Parathyroid adenoma (tissue), 2 donors: ENCODE measurements at regions not wholly inside any gene's neighbourhood (a gene's known extent, or its start where the extent isn't known, plus 50 kb on each side); places are given as distances from the start of the nearest gene placed in this dataset.

ENCODE experiments used
- H2AFZ ChIP-seq: fragments of 300-600 bp; sonication (generic); one replicate; pipeline ENCODE4 v1.7.0; 2017; ENCODE audit warnings: antibody characterized with exemption, mild to moderate bottlenecking
- H3K27ac ChIP-seq: fragments of 300-600 bp; sonication (generic); one replicate; pipeline ENCODE4 v1.7.0; 2017
- H3K27me3 ChIP-seq: fragments of 300-600 bp; sonication (generic); one replicate; pipeline ENCODE4 v1.7.0; 2017; ENCODE audit warnings: low read length; ENCODE audit not compliant: control insufficient read depth, insufficient read depth
- H3K36me3 ChIP-seq: fragments of 300-600 bp; sonication (generic); one replicate; pipeline ENCODE4 v1.7.0; 2017; ENCODE audit warnings: low read length; ENCODE audit not compliant: control insufficient read depth, insufficient read depth
- H3K4me1 ChIP-seq: fragments of 300-600 bp; sonication (generic); one replicate; pipeline ENCODE4 v1.7.0; 2017; ENCODE audit warnings: control low read depth
- H3K4me2 ChIP-seq: fragments of 300-600 bp; sonication (generic); one replicate; pipeline ENCODE4 v1.7.0; 2017; ENCODE audit warnings: low read length
- H3K4me3 ChIP-seq: fragments of 300-600 bp; sonication (generic); one replicate; pipeline ENCODE4 v1.7.0; 2017; ENCODE audit warnings: low read depth, low read length
- H3K79me2 ChIP-seq: fragments of 300-600 bp; sonication (generic); one replicate; pipeline ENCODE4 v1.7.0; 2017; ENCODE audit warnings: control low read depth
- H3K9ac ChIP-seq: fragments of 300-600 bp; sonication (generic); one replicate; pipeline ENCODE4 v1.7.0; 2017; ENCODE audit warnings: mild to moderate bottlenecking
- H3K9me3 ChIP-seq: fragments of 300-600 bp; sonication (generic); one replicate; pipeline ENCODE4 v1.7.0; 2017; ENCODE audit warnings: low read length; ENCODE audit not compliant: control insufficient read depth
- TF ChIP-seq, protein P1 (sequence below): fragments of 300-600 bp; sonication (generic); IDR thresholded peaks from one replicate; pipeline ENCODE4 v1.7.0; 2017; ENCODE audit warnings: antibody characterized with exemption, mild to moderate bottlenecking
- donor health status: primary hyperparathyroidism.

DNA sequence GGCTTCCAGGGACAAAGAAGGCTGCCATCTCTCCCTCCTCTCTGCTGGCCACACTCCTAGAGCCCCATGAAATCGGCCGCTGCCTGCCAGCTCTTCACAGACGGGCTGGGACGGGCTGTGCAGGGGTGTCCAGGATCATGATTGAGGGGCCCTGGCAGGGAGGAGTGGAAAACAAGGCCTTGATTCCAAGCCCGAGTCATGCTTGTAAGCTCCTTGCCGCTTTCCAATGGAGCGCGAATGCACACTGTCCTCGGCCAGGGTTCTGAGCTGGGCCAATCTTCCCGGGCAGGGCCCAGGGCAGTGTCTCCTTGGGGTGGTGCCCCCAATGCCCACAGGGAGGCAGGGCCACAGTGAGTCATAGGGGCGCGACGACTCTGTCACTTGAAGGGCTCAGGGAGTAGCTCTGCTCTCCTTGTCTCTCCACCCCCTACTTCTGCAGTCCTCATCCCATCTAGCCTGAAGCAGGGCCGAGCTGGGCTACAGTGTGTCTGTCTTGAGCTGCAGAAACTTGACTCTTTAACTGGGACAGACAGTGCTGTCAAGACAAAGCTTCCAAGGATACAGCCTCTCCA is 186.2 kb upstream of the SVIL start:
- H3K4me2 ChIP-seq, result peak overlapping the region; percentile 23
- no peak overlapping the region for H3K9ac ChIP-seq
- no peaks in the 10 kb centered on the region for H3K27me3 ChIP-seq
- H3K4me3 ChIP-seq, result no peak overlapping the region
- peaks cover 19% of the 10 kb centered on the region for H3K4me1 ChIP-seq
- H3K9me3 ChIP-seq, result no peaks in the 10 kb centered on the region
- TF ChIP-seq, protein P1, sequence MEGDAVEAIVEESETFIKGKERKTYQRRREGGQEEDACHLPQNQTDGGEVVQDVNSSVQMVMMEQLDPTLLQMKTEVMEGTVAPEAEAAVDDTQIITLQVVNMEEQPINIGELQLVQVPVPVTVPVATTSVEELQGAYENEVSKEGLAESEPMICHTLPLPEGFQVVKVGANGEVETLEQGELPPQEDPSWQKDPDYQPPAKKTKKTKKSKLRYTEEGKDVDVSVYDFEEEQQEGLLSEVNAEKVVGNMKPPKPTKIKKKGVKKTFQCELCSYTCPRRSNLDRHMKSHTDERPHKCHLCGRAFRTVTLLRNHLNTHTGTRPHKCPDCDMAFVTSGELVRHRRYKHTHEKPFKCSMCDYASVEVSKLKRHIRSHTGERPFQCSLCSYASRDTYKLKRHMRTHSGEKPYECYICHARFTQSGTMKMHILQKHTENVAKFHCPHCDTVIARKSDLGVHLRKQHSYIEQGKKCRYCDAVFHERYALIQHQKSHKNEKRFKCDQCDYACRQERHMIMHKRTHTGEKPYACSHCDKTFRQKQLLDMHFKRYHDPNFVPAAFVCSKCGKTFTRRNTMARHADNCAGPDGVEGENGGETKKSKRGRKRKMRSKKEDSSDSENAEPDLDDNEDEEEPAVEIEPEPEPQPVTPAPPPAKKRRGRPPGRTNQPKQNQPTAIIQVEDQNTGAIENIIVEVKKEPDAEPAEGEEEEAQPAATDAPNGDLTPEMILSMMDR, result no peak
- no peaks in the 10 kb centered on the region for H3K79me2 ChIP-seq
- H2AFZ ChIP-seq, result peak overlapping the region; percentile 84
- H3K36me3 ChIP-seq, result no peaks in the 10 kb centered on the region
- peak overlapping the region; percentile 40 for H3K27ac ChIP-seq

DNA sequence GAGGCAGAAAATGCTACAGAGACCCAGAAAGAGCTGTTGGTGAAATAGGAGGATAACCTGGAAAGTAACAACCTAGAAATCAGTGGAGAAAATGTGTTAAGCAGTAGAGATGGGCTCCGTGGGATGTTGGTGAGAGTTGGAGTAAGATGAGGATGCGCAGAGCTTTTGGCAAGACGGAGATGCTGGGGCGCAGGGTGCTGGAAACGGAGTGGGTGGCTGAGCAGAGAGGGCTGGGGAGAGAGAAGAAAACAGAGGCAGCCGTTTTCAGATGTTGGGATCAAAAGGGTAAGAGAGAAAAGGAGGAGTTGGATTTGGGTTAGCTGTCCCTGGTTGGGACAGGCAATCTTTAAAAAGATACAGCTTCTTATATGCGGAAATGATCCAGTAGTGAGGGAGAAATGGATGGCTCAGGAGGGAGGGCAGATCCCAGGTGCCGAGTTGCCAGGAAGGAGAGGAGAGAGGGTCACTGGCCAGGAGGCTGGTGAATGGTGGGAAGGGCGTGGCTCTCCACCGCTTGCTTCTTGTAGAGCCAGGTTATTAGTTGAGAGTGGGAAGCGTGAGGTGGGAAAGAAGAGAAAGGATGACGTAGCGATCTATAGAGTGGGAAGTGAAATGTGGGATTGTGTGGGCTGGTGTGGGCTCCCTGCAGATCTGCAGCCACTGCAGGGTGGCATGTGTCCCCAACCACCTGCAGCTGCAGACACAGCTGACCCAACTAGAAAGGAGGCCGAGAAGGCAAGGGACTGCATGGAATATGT is 182.2 kb upstream of the SVIL start:
- no peaks in the 10 kb centered on the region for H3K36me3 ChIP-seq
- no peak overlapping the region for H3K9ac ChIP-seq
- TF ChIP-seq, protein P1, result no peak
- no peaks in the 10 kb centered on the region for H3K79me2 ChIP-seq
- no peak overlapping the region for H2AFZ ChIP-seq
- H3K4me2 ChIP-seq, result no peak overlapping the region
- no peaks in the 10 kb centered on the region for H3K9me3 ChIP-seq
- no peak overlapping the region for H3K27ac ChIP-seq
- no peaks in the 10 kb centered on the region for H3K27me3 ChIP-seq
- peaks cover 24% of the 10 kb centered on the region for H3K4me1 ChIP-seq
- H3K4me3 ChIP-seq, result no peak overlapping the region

DNA sequence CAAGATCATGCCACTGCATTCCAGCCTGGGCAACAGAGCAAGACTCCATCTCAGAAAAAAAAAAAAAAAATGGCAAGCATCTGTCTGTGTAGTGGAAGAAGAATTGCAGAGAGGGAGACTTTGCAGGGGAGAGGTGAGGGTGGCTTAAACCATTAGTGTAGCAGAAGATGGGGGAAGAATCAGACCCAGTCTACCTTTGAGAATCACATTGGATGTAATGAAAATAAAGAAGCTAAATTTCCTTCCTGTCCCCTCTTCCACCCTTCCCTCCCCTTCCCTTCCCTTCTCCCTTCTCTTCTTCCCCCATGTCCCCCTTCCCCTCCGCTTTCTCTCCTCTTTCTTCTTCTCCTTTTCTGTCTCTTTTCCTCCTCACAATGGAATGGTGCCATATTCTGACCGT is 180.8 kb upstream of the SVIL start:
- Histone ChIP-seq H3K4me3 (no peak overlapping the region), H2AFZ (no peak overlapping the region), H3K4me1 (peaks cover 24% of the 10 kb centered on the region), H3K4me2 (no peak overlapping the region), H3K27ac (no peak overlapping the region), H3K27me3 (no peaks in the 10 kb centered on the region), H3K9me3 (no peaks in the 10 kb centered on the region), H3K79me2 (no peaks in the 10 kb centered on the region), H3K36me3 (no peaks in the 10 kb centered on the region), H3K9ac (no peak overlapping the region)
- TF ChIP-seq, protein P1, result no peak

DNA sequence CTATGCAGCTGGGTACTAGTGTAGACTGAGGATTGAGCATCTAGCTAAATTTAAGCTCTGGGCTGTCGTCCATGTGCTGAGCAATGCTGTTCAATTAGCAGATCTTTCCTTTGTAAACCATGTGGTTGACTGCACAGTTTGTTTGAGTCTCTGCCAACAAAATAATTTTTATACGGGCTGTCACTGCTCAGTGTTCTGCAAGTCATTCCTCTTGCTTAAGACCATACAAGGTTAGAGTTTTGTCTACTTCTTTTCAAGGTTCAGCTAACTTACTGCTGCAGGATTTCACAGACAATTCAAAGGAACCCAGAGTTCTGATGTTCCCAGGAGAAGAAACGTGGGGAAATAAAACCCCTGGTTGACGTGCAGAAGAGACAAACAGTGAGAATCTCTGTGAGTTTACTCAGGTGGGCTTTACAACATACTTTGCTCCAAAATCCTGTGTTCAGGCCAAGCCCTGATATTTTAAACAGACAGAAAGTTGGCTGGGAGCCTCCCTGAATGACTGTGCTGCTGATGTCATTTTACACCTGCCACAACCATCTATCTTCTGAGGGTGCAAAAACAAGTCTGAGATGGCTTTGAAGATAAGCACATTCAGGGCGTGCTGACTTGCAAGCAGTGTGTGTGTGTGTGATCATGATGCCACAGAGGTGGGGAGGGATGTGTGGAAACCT is 177.1 kb upstream of the SVIL start:
- TF ChIP-seq, protein P1, result no peak
- Histone ChIP-seq H3K27ac (peak overlapping the region; percentile 96), H3K36me3 (no peaks in the 10 kb centered on the region), H3K4me1 (peaks cover 45% of the 10 kb centered on the region), H2AFZ (peak overlapping the region; percentile 59), H3K4me2 (peak overlapping the region; percentile 60), H3K4me3 (peak overlapping the region; percentile 31), H3K79me2 (no peaks in the 10 kb centered on the region), H3K27me3 (no peaks in the 10 kb centered on the region), H3K9ac (no peak overlapping the region), H3K9me3 (no peaks in the 10 kb centered on the region)
